ENCODE measurements at regions not wholly inside any gene's neighbourhood (a gene's known extent, or its start where the extent isn't known, plus 50 kb on each side); places are given as distances from the start of the nearest gene placed in this dataset.

DNA sequence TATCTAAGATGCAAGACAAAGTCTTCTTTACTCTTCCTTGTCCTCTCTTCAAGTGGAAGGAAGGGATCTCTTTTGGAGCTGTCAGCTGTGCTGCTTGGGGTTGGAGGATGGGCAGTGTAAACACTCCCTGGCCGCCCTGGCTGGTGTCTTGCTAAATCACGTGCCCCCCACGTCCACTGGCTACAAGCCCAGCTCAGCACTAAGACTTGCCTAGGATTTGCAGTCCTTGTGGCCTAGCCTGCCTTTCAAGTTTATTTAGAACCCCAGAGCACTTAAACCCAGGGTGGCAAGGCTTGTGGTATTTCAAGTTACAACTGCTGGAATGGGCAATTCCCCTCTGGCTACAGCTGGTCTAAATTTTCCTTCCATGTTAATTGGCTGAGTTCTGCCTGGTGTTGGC is 272.4 kb upstream of the MYO3A start:
- DNase-seq (ENCODE audit: low spot score): no peak

DNA sequence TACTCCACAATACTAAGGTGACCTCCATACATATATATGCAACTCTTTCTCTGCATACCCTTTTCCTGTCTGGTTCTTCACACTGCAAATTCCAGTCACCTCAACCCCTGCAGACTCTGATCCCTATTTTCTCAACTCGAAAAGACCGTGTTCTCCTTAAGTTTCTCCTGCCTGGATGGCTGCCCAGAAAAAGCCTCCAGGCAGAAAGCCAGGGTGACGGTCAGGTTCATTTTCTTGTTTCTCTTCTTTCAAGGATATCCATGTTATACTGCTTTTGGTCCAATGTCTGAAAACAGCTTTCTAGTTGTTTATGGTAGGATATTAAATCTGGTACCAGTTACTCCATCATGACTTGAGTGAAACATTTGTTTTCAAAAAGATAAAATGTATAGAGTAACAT is 267.8 kb upstream of the MYO3A start:
- DNase-seq (ENCODE audit: low spot score): no peak

DNA sequence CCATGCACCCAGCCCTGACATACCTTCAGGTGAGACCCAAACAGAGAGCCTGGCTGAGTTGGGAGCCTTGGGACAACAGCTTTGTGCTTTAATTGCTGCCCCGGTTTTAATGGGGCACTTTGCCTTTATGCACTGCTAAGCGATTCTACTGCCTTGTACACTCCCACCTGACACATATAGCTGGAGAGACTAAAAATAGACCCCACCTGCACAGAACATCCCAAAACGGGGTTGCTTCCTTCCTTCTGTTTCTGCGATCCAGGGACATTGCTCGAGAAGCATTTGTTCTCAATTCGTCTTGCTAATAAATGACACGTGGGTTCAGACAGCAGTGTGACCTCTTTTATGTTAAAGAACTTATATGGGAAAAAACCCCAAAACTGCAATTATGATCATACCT is 258.8 kb upstream of the MYO3A start:
- DNase-seq (ENCODE audit: low spot score): no peak

DNA sequence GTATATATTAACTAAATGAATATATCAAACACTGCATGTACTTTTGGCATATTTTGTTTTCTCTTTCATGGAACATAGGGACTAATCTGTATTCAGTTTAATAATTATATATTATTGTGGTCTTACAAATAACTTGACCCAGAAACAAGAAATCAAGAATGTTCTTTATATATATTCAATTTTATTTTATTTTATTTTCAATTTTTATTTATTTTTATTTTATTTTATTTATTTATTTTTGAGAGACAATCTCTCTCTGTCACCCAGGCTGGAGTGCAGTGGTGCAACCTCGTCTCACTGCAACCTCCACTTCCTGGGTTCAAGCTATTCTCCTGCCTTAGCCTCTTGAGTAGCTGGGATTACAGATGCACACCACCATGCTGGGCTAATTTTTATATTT is 258.4 kb upstream of the MYO3A start:
- no peak for DNase-seq (ENCODE audit: low spot score)

DNA sequence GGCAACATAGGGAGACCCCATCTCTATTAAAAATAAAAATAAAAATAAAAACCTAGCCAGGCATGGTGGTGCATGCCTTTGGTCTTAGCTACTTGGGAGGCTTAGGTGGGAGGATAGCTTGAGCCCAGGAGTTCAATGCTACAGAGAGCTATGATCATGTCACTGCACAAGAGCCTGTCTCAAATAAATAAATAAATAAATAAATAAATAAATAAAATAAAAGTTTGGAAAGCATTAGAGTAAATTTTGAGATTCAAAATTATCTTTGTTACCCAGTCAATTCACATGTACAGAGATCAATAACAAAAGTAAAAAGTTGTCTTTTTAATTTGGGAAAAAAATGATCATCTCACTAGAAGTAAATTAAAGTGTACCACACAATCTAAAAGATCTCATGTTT is 255.8 kb upstream of the MYO3A start:
- DNase-seq (ENCODE audit: low spot score): no peak

DNA sequence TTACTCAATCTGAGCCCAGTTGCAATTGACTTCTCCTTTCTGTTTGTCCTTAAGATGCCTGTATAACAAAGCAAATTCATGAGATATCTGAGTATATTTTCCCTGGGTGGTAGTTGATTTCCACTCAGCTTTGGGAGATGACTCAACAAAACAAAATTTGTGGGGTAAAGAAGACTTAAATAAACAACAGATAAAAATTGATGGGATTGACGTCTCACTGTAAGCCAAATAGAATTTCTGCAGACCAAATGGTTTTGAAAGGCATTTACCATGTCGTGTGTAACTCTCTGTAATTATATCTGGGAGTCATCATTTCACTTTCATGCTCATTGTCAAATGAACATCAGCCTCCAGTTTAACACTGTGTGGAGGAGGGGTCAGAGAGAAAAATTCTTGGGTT is 255.4 kb upstream of the MYO3A start:
- DNase-seq (ENCODE audit: low spot score): no peak

DNA sequence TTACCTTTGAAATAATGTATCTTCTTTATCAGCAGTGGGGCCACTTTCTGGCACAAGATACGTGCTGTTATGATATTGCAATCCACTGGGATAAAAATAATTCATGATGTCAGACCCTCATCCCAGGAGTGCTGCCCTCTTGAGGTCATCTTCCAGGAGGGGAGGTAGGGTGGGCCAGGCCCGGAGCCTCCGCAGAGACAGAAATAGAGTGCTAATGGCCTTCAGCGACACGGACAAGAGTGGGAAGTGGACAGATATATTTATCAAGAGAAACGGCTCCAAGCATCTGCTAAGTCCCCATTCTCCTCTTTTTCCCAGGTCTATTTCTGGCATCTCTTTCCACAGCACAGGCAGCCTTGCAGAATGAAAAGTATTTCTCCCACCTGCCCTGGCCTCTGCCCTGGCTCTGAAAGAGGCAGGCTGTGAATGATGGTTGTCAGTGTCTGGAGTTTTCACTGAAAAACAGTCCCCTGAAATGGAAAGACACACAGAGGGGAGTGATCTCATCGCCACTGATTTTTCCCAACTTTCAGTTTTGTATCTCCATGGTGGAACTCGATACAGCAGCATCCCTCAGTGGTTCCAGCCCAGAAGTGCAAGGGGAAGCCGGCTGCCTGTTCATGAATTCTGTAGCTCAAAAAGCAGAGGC is 251.7 kb upstream of the MYO3A start:
- no peak for DNase-seq (ENCODE audit: low spot score)

DNA sequence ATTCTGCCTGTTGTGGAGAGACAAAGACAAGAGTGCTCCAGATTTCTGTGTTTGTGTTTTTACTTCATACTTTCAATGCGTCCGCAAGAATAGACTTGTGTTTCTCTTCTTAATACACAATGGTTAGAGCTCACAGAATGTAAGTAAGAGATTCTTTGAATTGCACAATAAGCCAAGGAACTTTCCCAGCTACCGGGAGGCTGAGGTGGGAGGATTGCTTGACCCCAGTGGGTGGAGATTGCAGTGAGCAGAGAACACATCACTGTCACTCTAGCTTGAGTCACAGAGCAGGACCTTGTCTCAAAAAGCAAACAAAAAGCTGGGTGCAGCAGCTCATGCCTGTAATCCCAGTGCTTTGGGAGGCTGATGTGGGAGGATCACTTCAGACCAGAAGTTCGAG is 250.7 kb upstream of the MYO3A start:
- no peak for DNase-seq (ENCODE audit: low spot score)

DNA sequence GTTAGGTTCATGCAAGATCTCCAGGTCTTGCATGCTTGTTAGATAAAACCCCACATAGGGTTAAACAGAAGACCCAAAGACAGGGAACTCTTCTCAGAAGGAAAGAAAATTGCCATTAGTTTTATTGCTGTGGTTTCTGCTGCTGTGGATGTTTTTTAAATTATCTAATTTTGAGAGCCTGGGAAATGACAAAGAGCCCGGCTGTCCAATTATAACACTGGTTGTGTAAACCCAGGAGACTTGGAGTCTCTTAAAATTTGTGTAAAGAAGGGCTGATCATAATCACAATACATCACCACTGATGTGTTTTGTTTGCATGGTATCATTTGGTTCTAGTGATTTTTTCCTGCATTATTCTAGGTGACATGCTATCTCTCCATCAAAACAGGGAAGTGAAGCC is 246.5 kb upstream of the MYO3A start:
- DNase-seq (ENCODE audit: low spot score): no peak

DNA sequence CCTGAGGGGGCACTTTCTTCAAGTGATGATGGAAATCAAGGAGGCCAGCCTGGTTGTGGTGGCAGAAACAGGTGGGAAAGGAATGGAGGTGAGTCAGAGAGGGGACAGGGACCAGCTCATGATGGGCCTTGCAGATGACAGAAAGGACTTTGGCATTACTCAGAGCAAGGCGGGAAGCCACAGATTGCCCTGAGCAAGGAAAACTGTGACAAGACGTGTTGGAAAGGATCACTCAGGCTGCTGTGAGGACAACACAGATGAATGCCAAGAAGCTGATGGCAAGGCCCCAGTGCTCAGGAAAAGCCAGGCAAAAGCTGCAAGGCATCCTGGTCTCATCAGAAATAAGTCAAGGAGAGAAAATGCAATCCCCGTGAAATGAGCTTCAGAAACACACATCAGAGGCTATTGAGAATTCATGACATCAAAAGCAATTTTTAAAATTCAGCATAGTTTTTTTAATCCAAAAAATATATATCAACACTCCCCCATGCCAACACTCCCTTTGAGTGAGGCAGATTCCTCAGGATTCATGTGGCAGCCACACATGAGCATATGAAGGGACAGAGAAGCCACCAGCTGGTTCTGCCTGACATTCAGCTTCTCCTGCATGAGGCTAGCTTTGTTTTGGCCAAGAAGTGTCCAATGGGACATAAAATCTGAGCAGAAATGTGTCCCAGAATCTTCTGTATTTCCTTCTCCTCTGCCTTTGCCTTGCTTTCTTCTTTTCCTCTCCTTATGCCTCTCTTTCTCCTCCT is 244.5 kb upstream of the MYO3A start:
- DNase-seq (ENCODE audit: low spot score): no peak

DNA sequence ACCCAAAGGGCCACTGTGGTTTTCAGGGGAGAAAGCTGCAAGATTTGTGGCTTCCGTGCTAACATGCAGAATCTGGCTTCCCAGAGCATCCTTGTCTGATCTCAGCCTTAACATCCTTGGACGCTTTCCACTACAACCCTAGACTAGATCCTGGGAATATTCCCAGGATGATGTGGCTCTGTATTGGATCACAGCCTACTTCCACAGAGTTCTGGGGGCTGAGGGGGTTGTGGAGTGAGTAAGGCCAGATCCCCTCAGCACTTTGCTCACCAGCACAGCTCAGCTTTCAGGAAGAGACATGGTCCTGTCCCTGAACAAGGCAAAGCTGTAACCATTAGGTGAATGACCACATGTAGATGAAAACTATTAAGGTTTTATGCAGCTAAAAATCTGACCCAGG is 241.3 kb upstream of the MYO3A start:
- DNase-seq (ENCODE audit: low spot score): no peak

DNA sequence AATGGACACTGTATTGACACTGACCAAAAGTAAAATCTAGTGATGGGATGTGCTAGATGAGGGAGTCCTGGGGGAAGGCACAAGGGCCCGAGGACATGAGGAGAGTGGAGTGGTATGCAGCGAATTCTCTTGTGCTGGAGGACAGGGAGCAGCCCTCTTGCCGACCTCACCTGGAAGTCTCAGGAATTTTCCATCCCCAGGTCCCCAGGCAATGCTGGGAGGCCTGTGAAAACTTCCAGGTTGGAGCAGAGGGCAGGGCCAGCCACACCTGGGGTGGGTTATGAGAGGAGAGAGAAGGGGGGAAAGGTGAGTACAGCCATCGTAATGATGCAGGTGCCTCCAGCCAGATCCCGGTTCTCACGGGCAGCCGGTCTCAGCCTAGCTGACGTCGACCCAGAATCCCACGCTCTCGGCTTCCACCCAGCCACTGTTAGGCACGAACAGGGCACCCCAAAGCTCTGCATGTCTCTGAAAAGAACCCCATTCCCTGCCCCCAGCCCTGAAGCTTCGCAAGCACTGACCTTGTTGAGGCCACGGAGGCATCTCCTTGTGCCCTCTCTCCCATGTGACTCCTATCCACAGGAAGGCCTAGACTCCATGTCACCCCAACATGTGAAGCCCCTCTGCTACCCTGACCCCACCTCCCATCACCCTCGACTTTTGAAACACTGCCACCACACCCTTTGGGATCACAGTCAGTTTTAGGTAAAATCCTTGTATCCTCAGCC is 239.7 kb upstream of the MYO3A start:
- DNase-seq (ENCODE audit: low spot score): no peak

DNA sequence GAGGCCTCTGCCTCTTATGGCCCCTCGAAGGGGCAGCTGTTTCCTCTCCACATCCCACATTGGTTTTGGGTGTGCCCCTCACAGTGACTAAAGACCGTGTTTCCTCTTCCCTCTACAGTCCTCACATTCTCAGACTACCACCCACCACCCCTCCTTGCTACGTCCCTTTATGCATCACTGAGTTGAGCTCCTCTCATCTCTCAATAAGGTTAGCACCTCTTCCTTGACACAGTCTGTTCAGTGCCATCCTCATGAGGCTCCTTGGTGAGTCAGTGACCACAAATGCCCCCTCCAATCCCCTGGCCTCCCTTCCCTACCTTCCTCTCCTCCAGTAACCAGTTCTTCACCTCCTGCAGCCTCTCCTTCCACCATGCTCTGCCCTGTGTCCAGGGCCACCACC is 239.1 kb upstream of the MYO3A start:
- DNase-seq (ENCODE audit: low spot score): no peak

DNA sequence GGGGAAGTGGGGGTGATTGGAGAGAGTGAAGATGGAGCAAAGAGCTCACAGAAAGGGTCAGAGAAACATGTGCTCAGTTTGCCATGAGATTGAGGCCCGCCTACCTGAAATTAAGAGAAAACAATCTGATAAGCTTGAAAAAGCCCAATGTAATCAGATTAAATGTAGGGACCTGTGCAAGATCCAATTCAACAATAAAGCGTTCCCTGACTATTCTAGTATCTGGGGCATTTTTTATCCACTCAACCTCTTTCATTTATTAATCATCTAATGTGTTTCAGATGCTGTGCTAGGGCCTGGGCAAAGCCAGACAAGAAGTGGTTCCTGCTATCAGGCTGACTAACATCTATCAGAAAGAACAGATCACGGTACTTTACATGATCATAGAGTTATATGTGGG is 238.4 kb upstream of the MYO3A start:
- DNase-seq (ENCODE audit: low spot score): no peak

DNA sequence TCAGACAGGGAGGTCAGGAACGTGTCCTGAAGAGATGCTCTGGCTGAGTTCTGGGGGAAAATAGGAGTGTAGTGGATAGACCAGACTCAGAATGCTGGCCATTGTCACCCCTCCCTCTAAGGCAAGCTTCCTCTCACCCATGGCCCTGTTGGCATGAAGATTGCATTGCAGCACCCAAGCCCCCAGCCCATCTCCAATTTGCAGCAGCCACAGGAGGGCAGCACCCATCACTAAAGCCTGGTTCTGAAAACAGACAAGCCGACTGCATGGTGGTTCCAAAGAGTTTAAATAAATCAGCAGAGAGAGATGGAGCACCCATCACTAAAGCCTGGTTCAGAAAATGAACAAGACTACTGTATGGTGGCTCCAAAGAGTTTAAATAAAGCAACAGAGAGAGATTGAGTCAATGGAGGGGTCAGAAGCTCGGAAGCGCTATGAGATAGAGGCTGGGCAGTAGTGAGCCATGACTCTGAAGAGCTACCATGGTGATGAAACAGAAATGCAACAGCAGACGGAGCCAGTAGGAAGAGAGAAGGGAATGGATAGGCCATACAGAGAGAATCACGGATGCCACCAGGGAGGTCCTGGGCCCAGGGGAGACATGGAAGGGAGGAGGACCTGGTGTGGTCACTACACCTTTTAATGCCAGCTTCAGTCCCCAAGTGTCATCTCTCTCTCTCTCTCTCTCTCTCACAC is 237.9 kb upstream of the MYO3A start:
- no peak for DNase-seq (ENCODE audit: low spot score)

DNA sequence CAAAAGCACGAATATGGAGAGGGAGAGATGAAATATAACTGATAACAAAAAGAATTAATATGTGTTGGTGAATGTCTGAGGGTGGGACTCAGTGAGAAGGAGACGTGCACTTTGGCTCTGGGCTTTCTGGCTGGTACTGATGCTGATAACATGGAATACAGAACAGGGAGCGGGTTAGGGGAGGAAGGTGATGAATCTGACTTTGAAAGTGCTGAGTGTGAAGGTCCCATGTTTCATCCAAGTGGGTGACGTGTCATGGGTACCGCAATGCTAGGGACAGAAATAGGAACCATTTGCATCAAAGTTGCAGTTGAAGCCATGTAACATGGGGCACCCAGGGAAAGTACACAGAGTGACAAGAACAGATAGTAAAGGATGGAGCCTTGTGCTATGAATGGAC is 236.6 kb upstream of the MYO3A start:
- DNase-seq (ENCODE audit: low spot score): no peak

DNA sequence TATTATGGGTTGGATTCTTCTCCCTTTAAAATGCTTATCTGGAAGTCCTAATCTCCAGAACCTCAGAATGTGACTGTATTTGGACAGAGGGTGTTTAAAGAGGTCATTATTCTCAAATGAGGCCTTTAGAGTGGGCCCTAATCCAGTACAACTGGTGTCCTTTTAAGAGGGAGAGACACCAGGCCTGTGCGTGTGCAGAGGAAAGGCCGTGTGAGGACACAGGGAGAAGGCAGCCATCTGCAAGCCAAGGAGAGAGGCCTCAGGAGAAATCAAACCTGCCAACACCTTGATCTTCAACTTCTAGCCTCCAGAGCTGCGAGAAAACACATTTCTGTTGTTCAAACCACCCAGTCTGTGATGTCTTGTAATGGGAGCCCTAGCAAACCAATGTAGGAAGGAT is 235.4 kb upstream of the MYO3A start:
- DNase-seq (ENCODE audit: low spot score): no peak

DNA sequence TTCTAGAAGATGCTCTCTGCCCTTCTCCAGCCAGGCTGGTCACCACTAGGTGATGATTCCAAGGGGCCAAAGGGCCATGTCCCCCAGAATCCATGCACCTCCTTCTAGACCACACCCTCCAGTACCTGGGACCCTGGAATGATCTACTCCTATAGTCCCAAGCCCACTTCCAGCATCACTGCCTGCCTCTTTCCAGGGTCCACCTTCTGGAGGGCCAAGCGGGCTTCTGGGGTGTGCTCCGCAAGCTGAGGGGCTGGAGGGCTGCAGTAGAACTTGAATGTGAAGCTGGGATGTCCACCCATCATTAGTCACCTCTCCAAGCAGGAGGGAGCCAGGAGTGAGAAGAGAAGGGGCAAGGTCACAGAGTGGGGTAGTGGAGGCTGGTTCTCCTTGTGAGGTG is 234.4 kb upstream of the MYO3A start:
- DNase-seq (ENCODE audit: low spot score): no peak

DNA sequence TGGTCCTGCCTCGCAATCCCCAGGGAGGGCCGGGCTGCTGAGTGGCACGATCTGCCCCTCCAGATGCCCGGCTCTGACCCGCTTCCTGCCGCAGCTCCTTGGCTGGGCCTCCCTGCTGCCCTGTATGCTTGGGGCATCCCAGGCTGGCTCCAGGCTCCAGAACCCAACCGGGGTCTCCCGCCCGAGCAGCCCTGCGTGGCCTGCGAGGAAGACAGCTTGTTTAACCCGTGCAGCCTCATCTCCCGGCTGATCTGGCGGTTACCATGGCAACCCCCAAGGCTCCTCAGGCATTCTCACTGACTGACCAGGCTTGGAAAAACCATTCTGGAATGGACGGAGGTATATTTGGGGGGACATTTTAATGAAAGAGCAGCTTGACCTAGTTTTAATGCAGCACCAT is 232.4 kb upstream of the MYO3A start:
- DNase-seq (ENCODE audit: low spot score): no peak

DNA sequence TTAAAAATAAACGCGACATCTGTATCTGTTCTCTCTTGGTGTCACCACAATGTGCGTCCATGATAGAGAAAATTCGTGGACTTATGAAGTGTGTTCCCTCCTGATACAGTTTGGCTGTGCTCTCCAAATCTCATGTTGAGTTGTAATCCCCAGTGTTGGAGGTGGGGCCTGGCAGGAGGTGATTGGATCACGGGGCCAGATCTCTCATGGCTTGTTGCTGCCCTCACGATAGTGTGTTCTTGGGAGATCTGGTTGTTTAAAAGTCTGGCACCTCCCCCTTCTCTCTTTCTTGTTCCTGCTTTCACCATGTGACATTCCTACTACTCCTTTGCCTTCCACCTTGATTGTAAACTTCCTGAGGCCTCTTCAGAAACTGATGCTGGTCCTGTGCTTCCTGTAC is 229.4 kb upstream of the MYO3A start:
- DNase-seq (ENCODE audit: low spot score): no peak

DNA sequence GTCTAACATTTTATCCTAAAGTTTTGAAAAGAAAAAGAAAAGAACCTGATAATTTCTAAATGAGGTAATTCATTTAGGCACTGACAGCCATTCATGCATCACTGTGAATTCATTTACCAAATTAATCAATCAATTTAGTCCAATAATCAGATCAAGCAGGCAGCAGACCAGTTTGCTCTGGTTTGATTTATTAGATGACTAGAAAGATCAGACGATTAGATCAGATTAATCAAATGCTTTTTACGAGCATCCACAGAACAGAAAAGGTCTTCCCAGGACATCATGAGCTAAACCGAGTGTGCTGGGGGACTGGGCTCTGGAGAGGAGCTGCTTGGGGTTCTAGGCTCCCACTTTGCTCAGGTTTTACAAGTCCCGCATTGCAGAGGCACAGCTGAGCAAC is 226.5 kb upstream of the MYO3A start:
- DNase-seq (ENCODE audit: low spot score): no peak

DNA sequence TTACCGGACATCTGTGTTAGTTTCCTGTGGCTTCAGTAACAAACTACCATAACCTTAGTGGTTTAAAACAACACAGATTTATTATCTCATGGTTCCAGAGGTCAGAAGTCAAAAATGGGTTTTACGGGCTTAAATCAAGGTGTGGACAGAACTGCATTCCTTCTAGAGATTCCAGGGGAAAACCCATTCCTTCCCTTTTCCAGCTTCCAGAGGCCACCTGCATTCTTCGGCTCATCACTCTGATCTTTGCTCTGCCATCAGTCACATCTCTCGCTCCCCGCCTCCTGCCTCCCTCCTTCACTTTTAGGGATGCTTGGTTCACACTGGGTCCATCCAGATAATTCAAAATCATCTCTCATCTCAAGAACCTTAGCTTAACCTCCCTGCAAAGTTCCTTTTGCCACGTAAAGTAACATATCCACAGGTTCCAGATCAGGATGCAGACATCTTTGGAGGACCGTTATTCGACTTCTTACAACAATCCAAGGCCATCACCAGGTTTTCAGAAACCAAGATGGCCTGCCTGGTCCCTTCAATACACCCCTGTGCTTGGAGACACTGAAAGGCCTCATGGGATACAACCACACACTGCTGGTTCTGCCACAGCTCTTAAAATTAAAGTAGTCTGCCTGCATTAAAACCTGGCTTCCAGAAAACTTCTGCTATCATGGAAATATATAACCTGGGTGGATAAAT is 225.9 kb upstream of the MYO3A start:
- no peak for DNase-seq (ENCODE audit: low spot score)

Data from HuH-7.5 (cell line).